ENCODE measurements at regions not wholly inside any gene's neighbourhood (a gene's known extent, or its start where the extent isn't known, plus 50 kb on each side); places are given as distances from the start of the nearest gene placed in this dataset.

- TF ChIP-seq CTCF (IDR thresholded peaks at IDR 0.05): no peak
- DNase-seq (ENCODE audit: extremely low spot score, unreplicated experiment): no peak
- Mint-ChIP-seq H3K27me3 (ENCODE audit: unreplicated experiment) (no peaks in the 10 kb centered on the region), H3K36me3 (ENCODE audit: unreplicated experiment) (peaks cover 3% of the 10 kb centered on the region), H3K9me3 (ENCODE audit: unreplicated experiment) (peaks cover 12% of the 10 kb centered on the region), H3K4me3 (ENCODE audit: unreplicated experiment) (no peak overlapping the region), H3K27ac (ENCODE audit: unreplicated experiment) (no peak overlapping the region), H3K4me1 (ENCODE audit: unreplicated experiment) (peaks cover 30% of the 10 kb centered on the region)
These were observed 664.9 kb upstream of the CITED2 start for GRCh38 chr6:140039364-140039763.

GRCh38 chr6:140036196-140036595, 661.7 kb upstream of the CITED2 start:
- no peak overlapping the region for H3K27ac Mint-ChIP-seq (ENCODE audit: unreplicated experiment)
- TF ChIP-seq CTCF (IDR thresholded peaks at IDR 0.05): no peak
- peaks cover 12% of the 10 kb centered on the region for H3K4me1 Mint-ChIP-seq (ENCODE audit: unreplicated experiment)
- H3K4me3 Mint-ChIP-seq (ENCODE audit: unreplicated experiment): no peak overlapping the region
- no peak for DNase-seq (ENCODE audit: extremely low spot score, unreplicated experiment)
- H3K27me3 Mint-ChIP-seq (ENCODE audit: unreplicated experiment): no peaks in the 10 kb centered on the region
- peaks cover 12% of the 10 kb centered on the region for H3K9me3 Mint-ChIP-seq (ENCODE audit: unreplicated experiment)
- H3K36me3 Mint-ChIP-seq (ENCODE audit: unreplicated experiment): peaks cover 3% of the 10 kb centered on the region

- TF ChIP-seq CTCF (IDR thresholded peaks at IDR 0.05): no peak
- H3K4me1 Mint-ChIP-seq (ENCODE audit: unreplicated experiment): peaks cover 12% of the 10 kb centered on the region
- H3K36me3 Mint-ChIP-seq (ENCODE audit: unreplicated experiment): peaks cover 20% of the 10 kb centered on the region
- no peak overlapping the region for H3K27ac Mint-ChIP-seq (ENCODE audit: unreplicated experiment)
- H3K27me3 Mint-ChIP-seq (ENCODE audit: unreplicated experiment): no peaks in the 10 kb centered on the region
- peaks cover 26% of the 10 kb centered on the region for H3K9me3 Mint-ChIP-seq (ENCODE audit: unreplicated experiment)
- H3K4me3 Mint-ChIP-seq (ENCODE audit: unreplicated experiment): no peak overlapping the region
- DNase-seq (ENCODE audit: extremely low spot score, unreplicated experiment): no peak
These were observed 657.7 kb upstream of the CITED2 start for GRCh38 chr6:140032189-140032588.

GRCh38 chr6:140029551-140029950, 655.1 kb upstream of the CITED2 start:
- H3K27me3 Mint-ChIP-seq (ENCODE audit: unreplicated experiment): no peaks in the 10 kb centered on the region
- peaks cover 18% of the 10 kb centered on the region for H3K36me3 Mint-ChIP-seq (ENCODE audit: unreplicated experiment)
- no peak overlapping the region for H3K4me3 Mint-ChIP-seq (ENCODE audit: unreplicated experiment)
- no peak for DNase-seq (ENCODE audit: extremely low spot score, unreplicated experiment)
- TF ChIP-seq CTCF (IDR thresholded peaks at IDR 0.05): no peak
- H3K27ac Mint-ChIP-seq (ENCODE audit: unreplicated experiment): no peak overlapping the region
- H3K9me3 Mint-ChIP-seq (ENCODE audit: unreplicated experiment): peaks cover 16% of the 10 kb centered on the region
- peaks cover 12% of the 10 kb centered on the region for H3K4me1 Mint-ChIP-seq (ENCODE audit: unreplicated experiment)

GRCh38 chr6:140027219-140027618, 652.8 kb upstream of the CITED2 start:
- Mint-ChIP-seq H3K27me3 (ENCODE audit: unreplicated experiment) (no peaks in the 10 kb centered on the region), H3K36me3 (ENCODE audit: unreplicated experiment) (peaks cover 18% of the 10 kb centered on the region), H3K4me1 (ENCODE audit: unreplicated experiment) (peaks cover 12% of the 10 kb centered on the region), H3K4me3 (ENCODE audit: unreplicated experiment) (no peak overlapping the region), H3K9me3 (ENCODE audit: unreplicated experiment) (peaks cover 16% of the 10 kb centered on the region), H3K27ac (ENCODE audit: unreplicated experiment) (no peak overlapping the region)
- no peak for DNase-seq (ENCODE audit: extremely low spot score, unreplicated experiment)
- no peak for TF ChIP-seq CTCF (IDR thresholded peaks at IDR 0.05)

All from osteocyte (in vitro differentiated cells).